ENCODE measurements at regions not wholly inside any gene's neighbourhood (a gene's known extent, or its start where the extent isn't known, plus 50 kb on each side); places are given as distances from the start of the nearest gene placed in this dataset.

- TF ChIP-seq, protein P1, sequence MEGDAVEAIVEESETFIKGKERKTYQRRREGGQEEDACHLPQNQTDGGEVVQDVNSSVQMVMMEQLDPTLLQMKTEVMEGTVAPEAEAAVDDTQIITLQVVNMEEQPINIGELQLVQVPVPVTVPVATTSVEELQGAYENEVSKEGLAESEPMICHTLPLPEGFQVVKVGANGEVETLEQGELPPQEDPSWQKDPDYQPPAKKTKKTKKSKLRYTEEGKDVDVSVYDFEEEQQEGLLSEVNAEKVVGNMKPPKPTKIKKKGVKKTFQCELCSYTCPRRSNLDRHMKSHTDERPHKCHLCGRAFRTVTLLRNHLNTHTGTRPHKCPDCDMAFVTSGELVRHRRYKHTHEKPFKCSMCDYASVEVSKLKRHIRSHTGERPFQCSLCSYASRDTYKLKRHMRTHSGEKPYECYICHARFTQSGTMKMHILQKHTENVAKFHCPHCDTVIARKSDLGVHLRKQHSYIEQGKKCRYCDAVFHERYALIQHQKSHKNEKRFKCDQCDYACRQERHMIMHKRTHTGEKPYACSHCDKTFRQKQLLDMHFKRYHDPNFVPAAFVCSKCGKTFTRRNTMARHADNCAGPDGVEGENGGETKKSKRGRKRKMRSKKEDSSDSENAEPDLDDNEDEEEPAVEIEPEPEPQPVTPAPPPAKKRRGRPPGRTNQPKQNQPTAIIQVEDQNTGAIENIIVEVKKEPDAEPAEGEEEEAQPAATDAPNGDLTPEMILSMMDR (IDR thresholded peaks at IDR 0.05): no peak
- TF ChIP-seq POLR2A (IDR thresholded peaks at IDR 0.05): no peak
These were observed 133.5 kb upstream of the NUDT6 start for GRCh38 chr4:123055943-123056342.
